IPS-18a (cell line): ENCODE measurements at regions not wholly inside any gene's neighbourhood (a gene's known extent, or its start where the extent isn't known, plus 50 kb on each side); places are given as distances from the start of the nearest gene placed in this dataset.

Source experiments
- H3K27ac ChIP-seq: one replicate; pipeline ENCODE4 v1.5.1; 2013; ENCODE audit warnings: low read length
- H3K27me3 ChIP-seq: one replicate; pipeline ENCODE4 v1.6.1; 2013; ENCODE audit warnings: mild to moderate bottlenecking, low read length; ENCODE audit not compliant: control insufficient read depth, insufficient read depth
- H3K36me3 ChIP-seq: one replicate; pipeline ENCODE4 v1.6.1; 2013; ENCODE audit warnings: low read depth, low read length; ENCODE audit not compliant: control insufficient read depth
- H3K4me1 ChIP-seq: one replicate; pipeline ENCODE4 v1.6.1; 2013; ENCODE audit warnings: low read depth, low read length; ENCODE audit not compliant: control insufficient read depth
- H3K4me3 ChIP-seq: one replicate; pipeline ENCODE4 v1.5.1; 2013; ENCODE audit warnings: low read length
- H3K9ac ChIP-seq: one replicate; pipeline ENCODE4 v1.6.1; 2013; ENCODE audit warnings: mild to moderate bottlenecking, low read length, moderate library complexity
- H3K9me3 ChIP-seq: one replicate; pipeline ENCODE4 v1.6.1; 2013; ENCODE audit warnings: low read depth, low read length; ENCODE audit not compliant: control insufficient read depth

GRCh38 chr20:60407011-60407771 is 449.0 kb downstream of the CDH26 start:
- Histone ChIP-seq H3K9me3 (no peaks in the 10 kb centered on the region), H3K36me3 (no peaks in the 10 kb centered on the region), H3K9ac (no peak overlapping the region), H3K4me3 (no peak overlapping the region), H3K27me3 (no peaks in the 10 kb centered on the region), H3K27ac (no peak overlapping the region), H3K4me1 (no peaks in the 10 kb centered on the region)

DNA sequence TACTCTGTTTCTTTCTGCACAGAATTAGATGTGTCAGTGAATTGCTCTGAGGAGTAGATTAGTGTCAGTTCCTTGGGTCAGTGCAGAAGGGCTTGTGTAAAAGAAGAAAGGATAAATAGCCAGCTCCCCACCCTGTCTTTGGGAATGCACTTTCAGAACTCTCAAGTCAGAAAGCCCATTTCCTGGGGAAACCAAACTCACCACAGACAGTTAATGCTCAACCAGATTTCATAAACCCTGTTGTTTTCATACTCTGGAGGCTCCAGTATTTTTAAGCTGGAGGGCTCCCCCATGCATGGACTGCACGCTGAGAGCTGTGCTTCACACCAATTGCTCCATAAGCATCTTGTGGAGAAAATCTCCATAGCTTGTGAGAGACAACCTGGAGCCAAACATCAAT is 449.7 kb downstream of the CDH26 start:
- H3K36me3 ChIP-seq: no peaks in the 10 kb centered on the region
- H3K9me3 ChIP-seq: no peaks in the 10 kb centered on the region
- H3K4me1 ChIP-seq: no peaks in the 10 kb centered on the region
- H3K27me3 ChIP-seq: no peaks in the 10 kb centered on the region
- H3K4me3 ChIP-seq: no peak overlapping the region
- no peak overlapping the region for H3K27ac ChIP-seq
- no peak overlapping the region for H3K9ac ChIP-seq

DNA sequence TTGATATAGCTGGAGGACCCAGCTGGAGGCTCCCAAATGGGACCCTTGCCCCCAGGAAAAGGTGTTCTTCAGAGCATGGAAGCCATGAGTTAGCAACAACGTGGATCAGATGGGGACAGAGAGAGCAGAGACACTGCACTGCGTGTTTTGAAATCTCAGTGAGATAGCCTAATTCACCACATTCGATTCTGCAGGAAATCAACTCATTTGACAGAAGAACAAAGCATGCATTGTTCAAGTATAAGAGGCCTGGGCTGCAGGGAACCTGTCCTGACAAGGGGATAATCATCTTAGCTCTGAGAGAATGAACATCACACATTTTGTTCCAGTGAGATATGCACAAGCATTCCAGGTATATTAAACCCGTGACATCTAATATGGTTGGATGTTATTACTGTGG is 450.2 kb downstream of the CDH26 start:
- Histone ChIP-seq H3K9me3 (no peaks in the 10 kb centered on the region), H3K27ac (no peak overlapping the region), H3K4me1 (no peaks in the 10 kb centered on the region), H3K27me3 (no peaks in the 10 kb centered on the region), H3K36me3 (no peaks in the 10 kb centered on the region), H3K9ac (no peak overlapping the region), H3K4me3 (no peak overlapping the region)

GRCh38 chr20:60410618-60411264 is 452.5 kb downstream of the CDH26 start:
- H3K9ac ChIP-seq: no peak overlapping the region
- H3K9me3 ChIP-seq: no peaks in the 10 kb centered on the region
- no peaks in the 10 kb centered on the region for H3K4me1 ChIP-seq
- H3K4me3 ChIP-seq: no peak overlapping the region
- no peaks in the 10 kb centered on the region for H3K27me3 ChIP-seq
- no peaks in the 10 kb centered on the region for H3K36me3 ChIP-seq
- H3K27ac ChIP-seq: no peak overlapping the region

GRCh38 chr20:60411813-60412212 is 453.6 kb downstream of the CDH26 start:
- Histone ChIP-seq H3K4me1 (no peaks in the 10 kb centered on the region), H3K27ac (no peak overlapping the region), H3K36me3 (no peaks in the 10 kb centered on the region), H3K4me3 (no peak overlapping the region), H3K9ac (no peak overlapping the region), H3K27me3 (no peaks in the 10 kb centered on the region), H3K9me3 (no peaks in the 10 kb centered on the region)

DNA sequence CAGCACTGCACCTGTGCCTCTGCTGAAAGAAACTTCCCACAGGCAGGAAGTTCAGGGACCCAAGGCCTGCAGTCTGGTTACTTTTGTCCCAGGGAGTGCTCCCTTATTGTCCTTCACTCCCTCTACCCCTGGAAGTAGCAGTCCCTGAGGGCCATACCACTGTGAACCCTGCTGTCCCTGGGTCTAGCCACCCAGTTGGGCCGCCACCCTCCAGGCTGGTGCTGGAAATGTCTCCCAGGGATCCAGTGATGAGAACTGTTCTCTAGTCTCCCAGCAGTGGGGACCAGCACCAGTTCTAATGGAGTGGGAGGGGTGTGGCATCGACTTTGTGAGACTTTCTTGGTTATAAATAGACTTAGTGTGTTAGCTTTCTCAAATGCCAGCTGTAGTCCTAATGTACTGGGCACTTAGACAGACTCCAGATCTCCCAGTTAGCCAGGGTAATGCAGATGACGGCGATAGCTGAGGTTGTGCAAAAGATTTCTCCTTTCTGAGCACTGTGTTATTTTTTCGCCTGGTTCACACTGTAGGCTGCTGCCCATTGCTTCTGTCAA is 462.5 kb downstream of the CDH26 start:
- no peak overlapping the region for H3K9ac ChIP-seq
- no peaks in the 10 kb centered on the region for H3K9me3 ChIP-seq
- H3K4me3 ChIP-seq: no peak overlapping the region
- H3K27ac ChIP-seq: no peak overlapping the region
- no peaks in the 10 kb centered on the region for H3K4me1 ChIP-seq
- no peaks in the 10 kb centered on the region for H3K36me3 ChIP-seq
- no peaks in the 10 kb centered on the region for H3K27me3 ChIP-seq

DNA sequence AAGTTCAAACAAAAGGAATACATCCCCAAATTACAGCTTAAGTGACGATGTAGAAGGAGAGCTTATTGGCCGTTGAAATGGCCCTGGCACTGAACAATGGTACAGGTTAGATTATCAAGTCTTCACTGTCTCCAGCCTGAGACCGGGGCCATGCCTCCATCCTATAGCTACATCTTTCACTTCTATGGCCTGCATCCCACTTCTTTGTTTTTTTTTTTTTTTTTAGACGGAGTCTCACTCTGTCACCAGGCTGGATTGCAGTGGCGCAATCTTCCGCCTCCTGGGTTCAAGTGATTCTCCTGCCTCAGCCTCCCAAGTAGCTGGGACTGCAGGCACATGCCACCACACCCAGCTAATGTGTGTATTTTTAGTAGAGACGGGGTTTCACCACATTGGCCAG is 464.6 kb downstream of the CDH26 start:
- H3K27me3 ChIP-seq: no peaks in the 10 kb centered on the region
- H3K9me3 ChIP-seq: no peaks in the 10 kb centered on the region
- no peaks in the 10 kb centered on the region for H3K4me1 ChIP-seq

GRCh38 chr20:60424267-60424902 is 466.2 kb downstream of the CDH26 start:
- H3K36me3 ChIP-seq: no peaks in the 10 kb centered on the region
- no peak overlapping the region for H3K9ac ChIP-seq
- H3K27me3 ChIP-seq: no peaks in the 10 kb centered on the region
- no peaks in the 10 kb centered on the region for H3K4me1 ChIP-seq
- no peak overlapping the region for H3K4me3 ChIP-seq
- no peaks in the 10 kb centered on the region for H3K9me3 ChIP-seq
- no peak overlapping the region for H3K27ac ChIP-seq

More for the DNA sequence above, 464.6 kb downstream of the CDH26 start:
- Histone ChIP-seq H3K4me3 (no peak overlapping the region), H3K36me3 (no peaks in the 10 kb centered on the region), H3K27ac (no peak overlapping the region), H3K9ac (no peak overlapping the region)

GRCh38 chr20:60427516-60427915 is 469.3 kb downstream of the CDH26 start:
- no peak overlapping the region for H3K9ac ChIP-seq
- no peak overlapping the region for H3K27ac ChIP-seq
- no peaks in the 10 kb centered on the region for H3K9me3 ChIP-seq
- H3K27me3 ChIP-seq: peaks cover 5% of the 10 kb centered on the region
- no peaks in the 10 kb centered on the region for H3K36me3 ChIP-seq
- no peak overlapping the region for H3K4me3 ChIP-seq
- peaks cover 7% of the 10 kb centered on the region for H3K4me1 ChIP-seq

DNA sequence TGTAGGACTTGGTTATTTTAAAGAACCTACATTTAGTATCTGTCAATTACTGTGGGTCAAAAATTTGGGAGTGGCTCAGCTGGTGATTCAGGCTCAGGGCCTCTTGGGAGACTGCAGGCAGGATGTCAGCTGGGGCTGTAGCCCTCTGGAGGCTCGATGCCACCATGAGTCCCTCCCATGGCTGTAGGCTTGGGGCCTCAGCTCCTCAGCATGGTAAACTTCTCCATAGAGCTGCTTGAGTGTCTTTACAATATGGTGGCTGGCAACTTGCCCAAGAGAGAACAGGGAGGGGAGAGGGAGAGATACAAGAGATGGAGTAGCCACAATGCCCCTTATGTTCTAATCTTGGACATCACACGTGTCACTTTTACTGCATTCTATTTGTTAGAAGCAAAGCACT is 470.4 kb downstream of the CDH26 start:
- H3K9ac ChIP-seq: no peak overlapping the region
- H3K27ac ChIP-seq: no peak overlapping the region
- peaks cover 5% of the 10 kb centered on the region for H3K27me3 ChIP-seq
- H3K9me3 ChIP-seq: no peaks in the 10 kb centered on the region
- peaks cover 13% of the 10 kb centered on the region for H3K4me1 ChIP-seq
- H3K36me3 ChIP-seq: no peaks in the 10 kb centered on the region
- no peak overlapping the region for H3K4me3 ChIP-seq

GRCh38 chr20:60430516-60431001 is 472.3 kb downstream of the CDH26 start:
- Histone ChIP-seq H3K4me1 (peaks cover 13% of the 10 kb centered on the region), H3K27me3 (peaks cover 5% of the 10 kb centered on the region), H3K4me3 (no peak overlapping the region), H3K27ac (no peak overlapping the region), H3K36me3 (no peaks in the 10 kb centered on the region), H3K9me3 (no peaks in the 10 kb centered on the region), H3K9ac (no peak overlapping the region)
